Fibroblast of pulmonary artery (primary cell): ENCODE measurements at regions not wholly inside any gene's neighbourhood (a gene's known extent, or its start where the extent isn't known, plus 50 kb on each side); places are given as distances from the start of the nearest gene placed in this dataset.

Source experiments
- DNase-seq: peaks from one replicate; pipeline ENCODE4 v3.0.0-alpha.2; 2010; ENCODE audit warnings: low read depth
- H3K4me3 ChIP-seq: replicated peaks from 2 replicates; pipeline ENCODE4 v1.5.1; 2011; ENCODE audit warnings: low read depth, mild to moderate bottlenecking, control low read depth, low read length, moderate library complexity
- TF ChIP-seq, protein P1 (sequence below): IDR thresholded peaks from 2 replicates; pipeline ENCODE4 v1.5.1; 2011; ENCODE audit warnings: mild to moderate bottlenecking, control low read depth, low read length, inconsistent platforms; ENCODE audit errors: missing control alignments

DNA sequence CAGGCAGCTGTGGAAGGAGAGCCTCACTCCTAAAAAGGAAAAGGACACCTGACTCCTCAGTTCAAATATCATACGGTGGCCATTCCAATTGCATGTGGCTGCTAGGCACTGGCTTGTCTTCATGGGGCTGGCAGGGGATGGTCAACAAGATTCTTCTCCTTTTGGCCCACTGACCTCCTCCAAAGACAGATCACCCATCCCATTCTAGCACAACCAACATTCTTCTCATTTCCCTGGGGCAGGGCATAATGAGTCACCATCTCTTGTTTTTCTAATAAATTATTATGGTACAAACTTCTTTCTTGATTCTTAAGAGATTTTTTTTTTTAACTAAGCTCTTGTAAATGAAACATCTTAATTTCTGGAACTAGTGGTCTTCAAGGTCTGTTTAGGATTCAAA lies 136.7 kb upstream of the NBEA start:
- no peak overlapping the region for H3K4me3 ChIP-seq
- TF ChIP-seq, protein P1, sequence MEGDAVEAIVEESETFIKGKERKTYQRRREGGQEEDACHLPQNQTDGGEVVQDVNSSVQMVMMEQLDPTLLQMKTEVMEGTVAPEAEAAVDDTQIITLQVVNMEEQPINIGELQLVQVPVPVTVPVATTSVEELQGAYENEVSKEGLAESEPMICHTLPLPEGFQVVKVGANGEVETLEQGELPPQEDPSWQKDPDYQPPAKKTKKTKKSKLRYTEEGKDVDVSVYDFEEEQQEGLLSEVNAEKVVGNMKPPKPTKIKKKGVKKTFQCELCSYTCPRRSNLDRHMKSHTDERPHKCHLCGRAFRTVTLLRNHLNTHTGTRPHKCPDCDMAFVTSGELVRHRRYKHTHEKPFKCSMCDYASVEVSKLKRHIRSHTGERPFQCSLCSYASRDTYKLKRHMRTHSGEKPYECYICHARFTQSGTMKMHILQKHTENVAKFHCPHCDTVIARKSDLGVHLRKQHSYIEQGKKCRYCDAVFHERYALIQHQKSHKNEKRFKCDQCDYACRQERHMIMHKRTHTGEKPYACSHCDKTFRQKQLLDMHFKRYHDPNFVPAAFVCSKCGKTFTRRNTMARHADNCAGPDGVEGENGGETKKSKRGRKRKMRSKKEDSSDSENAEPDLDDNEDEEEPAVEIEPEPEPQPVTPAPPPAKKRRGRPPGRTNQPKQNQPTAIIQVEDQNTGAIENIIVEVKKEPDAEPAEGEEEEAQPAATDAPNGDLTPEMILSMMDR, result no peak
- no peak for DNase-seq

DNA sequence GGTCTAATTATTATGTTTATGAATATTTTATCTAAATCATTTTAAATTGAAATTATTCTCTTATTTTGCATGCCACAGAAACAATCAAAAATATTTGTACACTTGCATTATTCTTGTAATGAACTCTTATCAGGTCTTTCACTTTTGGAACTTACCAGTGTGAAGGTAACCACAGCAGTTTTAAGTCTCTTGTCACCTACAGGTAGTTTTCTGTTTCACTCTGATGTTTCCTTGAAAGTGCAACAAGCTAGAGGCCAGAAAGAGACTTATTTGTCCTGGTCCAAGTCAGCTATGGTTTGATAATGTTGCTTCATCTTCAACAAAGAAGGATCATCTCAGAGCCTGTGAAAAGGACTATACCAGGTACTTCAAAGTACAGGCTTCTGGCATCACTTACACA lies 133.4 kb upstream of the NBEA start:
- TF ChIP-seq, protein P1, result no peak
- no peak for DNase-seq
- no peak overlapping the region for H3K4me3 ChIP-seq

DNA sequence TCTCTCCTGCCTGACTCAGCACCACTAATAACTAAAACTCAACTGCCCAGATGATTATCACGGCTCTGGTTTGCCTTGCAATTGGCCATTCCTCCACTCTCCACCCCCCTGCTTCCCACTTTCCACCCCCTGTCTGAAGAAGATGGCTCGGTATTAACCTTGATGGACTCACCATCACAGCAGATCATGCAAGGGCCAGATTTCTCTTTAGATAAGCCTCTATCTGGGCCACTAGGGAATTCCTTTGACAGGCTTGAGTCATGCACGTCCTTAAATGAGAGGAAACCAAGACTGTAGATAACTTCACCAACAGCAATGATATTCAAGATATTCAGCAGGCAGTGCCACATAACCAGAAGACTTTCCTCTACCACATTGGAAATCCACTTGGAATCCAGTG lies 131.1 kb upstream of the NBEA start:
- no peak overlapping the region for H3K4me3 ChIP-seq
- TF ChIP-seq, protein P1, result no peak

DNA sequence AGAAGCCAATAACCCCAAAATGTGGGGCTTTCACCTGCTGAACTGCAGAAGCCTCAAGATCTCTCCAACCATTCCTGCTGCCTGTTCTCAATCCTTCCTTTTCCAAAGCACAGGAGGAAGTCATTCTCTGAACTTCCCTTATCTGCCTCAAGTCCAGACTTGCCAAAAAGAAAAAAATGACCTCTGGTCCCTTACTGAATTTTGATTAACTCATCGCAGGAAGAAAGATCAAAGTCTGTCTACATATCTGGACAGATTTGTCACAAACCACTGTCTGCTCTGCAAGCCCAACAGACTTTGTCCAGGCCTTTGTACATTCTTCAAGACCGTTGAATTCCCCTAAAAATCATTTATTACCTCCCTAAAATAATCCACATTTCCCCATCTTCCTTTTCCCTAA lies 126.5 kb upstream of the NBEA start:
- DNase-seq, result no peak
- TF ChIP-seq, protein P1, result no peak
- H3K4me3 ChIP-seq, result no peak overlapping the region

More for the DNA sequence above, 131.1 kb upstream of the NBEA start:
- no peak for DNase-seq

DNA sequence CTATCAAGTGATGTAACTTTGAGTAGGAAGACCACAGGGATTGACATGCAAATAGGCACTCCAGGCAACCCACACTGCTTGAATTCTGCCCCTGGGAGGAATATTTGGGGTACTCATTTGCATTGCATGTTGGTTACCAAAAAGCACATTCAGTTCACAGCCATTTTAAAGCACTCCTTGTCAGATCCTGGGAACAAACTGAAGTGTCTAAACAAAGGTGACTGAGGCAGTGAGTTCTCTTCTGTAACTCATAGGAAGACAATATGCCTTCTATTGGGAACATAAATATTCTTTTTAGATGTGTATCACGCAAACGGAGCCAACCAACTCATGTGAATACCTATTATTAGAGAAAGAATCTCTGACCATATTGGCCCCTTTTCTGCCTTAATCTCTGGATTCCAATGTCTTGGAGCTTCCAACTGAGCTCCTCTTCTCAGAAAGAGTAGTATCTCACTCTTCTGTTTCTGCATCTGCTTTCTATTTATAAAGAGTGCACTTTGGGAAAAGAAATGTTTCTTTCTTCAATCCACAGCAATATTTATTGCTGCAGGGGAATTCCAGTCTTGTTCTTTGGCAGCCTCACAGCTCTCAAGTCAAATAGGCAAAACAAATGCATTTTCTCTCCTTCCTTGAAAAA lies 125.7 kb upstream of the NBEA start:
- DNase-seq, result peak; percentile 7
- TF ChIP-seq, protein P1, result no peak
- H3K4me3 ChIP-seq, result no peak overlapping the region

DNA sequence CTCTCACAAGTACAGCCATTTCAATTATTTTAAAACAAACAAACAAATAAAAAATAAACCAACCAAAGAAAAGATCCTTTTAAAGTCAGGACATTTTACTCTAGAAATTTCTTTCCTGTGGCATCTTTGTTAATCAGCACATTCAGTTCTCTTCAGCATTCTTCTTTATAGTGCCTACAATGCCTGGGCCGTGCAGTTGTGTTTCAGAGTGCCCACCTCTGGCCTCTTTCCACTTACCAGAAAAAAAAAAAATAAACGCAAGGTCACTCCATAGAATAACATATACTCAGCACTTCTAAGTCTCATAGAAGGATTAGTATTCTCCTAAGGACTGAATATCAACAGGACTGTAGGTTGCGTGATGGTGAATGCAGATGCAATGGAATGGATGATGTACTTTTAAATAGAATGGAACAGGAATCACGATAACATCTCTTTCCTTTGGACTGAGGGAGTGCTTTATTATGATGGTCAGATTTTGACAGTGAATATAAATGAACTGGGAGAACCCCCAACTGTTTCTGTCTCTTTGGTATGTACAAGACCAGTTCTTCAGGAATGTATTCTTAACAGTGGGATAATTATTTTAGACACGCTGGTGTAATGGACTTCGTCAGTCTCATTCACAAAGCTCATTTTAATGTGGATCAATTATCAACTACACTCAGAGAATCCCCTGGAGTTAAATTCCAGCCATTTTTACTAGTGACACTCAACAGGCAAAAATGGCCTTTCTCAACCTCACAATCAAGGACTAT lies 125.0 kb upstream of the NBEA start:
- TF ChIP-seq, protein P1, result no peak
- no peak for DNase-seq
- no peak overlapping the region for H3K4me3 ChIP-seq

DNA sequence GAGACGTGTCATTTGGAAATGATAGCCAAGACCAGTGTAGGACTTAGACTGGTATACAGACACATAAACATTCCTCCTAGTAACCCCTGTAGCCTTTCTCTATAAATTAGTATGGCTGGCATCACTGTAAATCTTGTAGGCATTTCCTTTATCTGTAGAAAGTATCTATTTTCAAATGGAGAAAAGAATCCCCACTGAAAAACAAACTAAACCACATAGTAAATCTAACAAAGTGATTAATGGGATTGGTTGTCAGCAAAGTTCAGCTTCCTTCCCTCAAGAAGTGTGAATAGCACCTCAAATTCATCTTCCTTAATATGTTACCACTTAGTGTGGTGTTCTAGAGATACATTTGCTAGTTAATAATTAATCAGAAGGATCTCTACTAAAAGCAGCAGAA lies 119.4 kb upstream of the NBEA start:
- DNase-seq, result no peak
- H3K4me3 ChIP-seq, result no peak overlapping the region
- TF ChIP-seq, protein P1, result no peak
